ENCODE measurements at regions not wholly inside any gene's neighbourhood (a gene's known extent, or its start where the extent isn't known, plus 50 kb on each side); places are given as distances from the start of the nearest gene placed in this dataset.

DNA sequence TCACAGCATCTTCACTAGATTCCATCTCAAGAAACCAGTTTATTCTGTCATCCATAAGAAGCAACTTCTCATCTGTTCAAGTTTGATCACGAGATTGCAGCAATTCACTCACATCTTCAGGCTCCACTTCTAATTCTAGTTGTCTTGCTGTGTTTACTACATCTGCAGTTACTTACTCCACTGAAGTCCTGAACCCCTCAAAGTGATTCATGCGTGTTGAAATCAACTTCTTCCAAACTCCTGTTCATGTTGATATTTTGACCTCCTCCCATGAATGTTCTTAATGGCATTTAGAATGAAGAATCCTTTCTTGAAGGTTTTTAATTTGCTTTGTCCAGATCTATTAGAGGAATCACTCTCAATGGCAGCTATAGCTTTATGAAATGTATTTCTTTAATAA, 287.6 kb upstream of the TBL1XR1 start:
- Histone ChIP-seq H3K27me3 (ENCODE audit: control insufficient read depth in 1 of 2, insufficient read depth in 2 of 2, low read length in 2 of 2) (no peaks in the 10 kb centered on the region; a peak in 1 of 5 replicates), H3K9ac (ENCODE audit: insufficient read depth, low read depth, low read length) (no peak overlapping the region), H2AFZ (ENCODE audit: low read length) (no peak overlapping the region), H3K36me3 (replicated peaks in 1 of 2; ENCODE audit: control insufficient read depth in 1 of 2, insufficient read depth in 2 of 2, low read length in 2 of 2) (no peaks in the 10 kb centered on the region), H3K4me1 (ENCODE audit: insufficient read depth, low read length) (peaks cover 19% of the 10 kb centered on the region), H4K20me1 (ENCODE audit: insufficient read depth, low read length) (no peaks in the 10 kb centered on the region), H3K4me3 (replicated peaks in 1 of 3; ENCODE audit: insufficient read depth in 1 of 3, low read depth in 2 of 3, low read length in 3 of 3) (no peak overlapping the region), H3K4me2 (ENCODE audit: low read depth, low read length) (no peak overlapping the region), H3K27ac (ENCODE audit: extremely low read length, insufficient read depth, low read length) (no peak overlapping the region), H3K9me3 (ENCODE audit: low read length) (no peaks in the 10 kb centered on the region), H3K79me2 (ENCODE audit: insufficient read depth, low read length) (no peaks in the 10 kb centered on the region)
- DNase-seq (ENCODE audit: low spot score), result no peak
- in situ Hi-C loops (cut with HindIII; ENCODE audit: extremely low pct_ligation_motif_present, low pct_unique_long_range_greater_than_20kb), result no loop called here
- intact Hi-C loops (cut with micrococcal nuclease; ENCODE audit: unreplicated experiment), result no loop called here
- 42% methylated on average over 2 of the region's 2 CpGs for WGBS (ENCODE audit: low lambda C conversion rate)
- TF ChIP-seq ARNT2 (CRISPR knock-in tag; IDR thresholded peaks at IDR 0.05; ENCODE audit: low read depth) (no peak), ZNF30 (CRISPR knock-in tag; IDR thresholded peaks at IDR 0.05) (no peak), ZBTB43 (CRISPR knock-in tag; conservative IDR thresholded peaks at IDR 0.05) (no peak), MIER2 (CRISPR knock-in tag; IDR thresholded peaks at IDR 0.05) (no peak), ZNF800 (CRISPR knock-in tag; IDR thresholded peaks at IDR 0.05) (no peak), KLF12 (CRISPR knock-in tag; IDR thresholded peaks at IDR 0.05; ENCODE audit: borderline replicate concordance) (no peak), NCOA2 (CRISPR knock-in tag; IDR thresholded peaks at IDR 0.05) (no peak)
- TF ChIP-seq, protein P1, sequence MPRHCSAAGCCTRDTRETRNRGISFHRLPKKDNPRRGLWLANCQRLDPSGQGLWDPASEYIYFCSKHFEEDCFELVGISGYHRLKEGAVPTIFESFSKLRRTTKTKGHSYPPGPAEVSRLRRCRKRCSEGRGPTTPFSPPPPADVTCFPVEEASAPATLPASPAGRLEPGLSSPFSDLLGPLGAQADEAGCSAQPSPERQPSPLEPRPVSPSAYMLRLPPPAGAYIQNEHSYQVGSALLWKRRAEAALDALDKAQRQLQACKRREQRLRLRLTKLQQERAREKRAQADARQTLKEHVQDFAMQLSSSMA (CRISPR knock-in tag; IDR thresholded peaks at IDR 0.05), result no peak
- TF ChIP-seq, protein P2, sequence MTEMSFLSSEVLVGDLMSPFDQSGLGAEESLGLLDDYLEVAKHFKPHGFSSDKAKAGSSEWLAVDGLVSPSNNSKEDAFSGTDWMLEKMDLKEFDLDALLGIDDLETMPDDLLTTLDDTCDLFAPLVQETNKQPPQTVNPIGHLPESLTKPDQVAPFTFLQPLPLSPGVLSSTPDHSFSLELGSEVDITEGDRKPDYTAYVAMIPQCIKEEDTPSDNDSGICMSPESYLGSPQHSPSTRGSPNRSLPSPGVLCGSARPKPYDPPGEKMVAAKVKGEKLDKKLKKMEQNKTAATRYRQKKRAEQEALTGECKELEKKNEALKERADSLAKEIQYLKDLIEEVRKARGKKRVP (CRISPR knock-in tag; IDR thresholded peaks at IDR 0.05), result no peak
- TF ChIP-seq, protein P3, sequence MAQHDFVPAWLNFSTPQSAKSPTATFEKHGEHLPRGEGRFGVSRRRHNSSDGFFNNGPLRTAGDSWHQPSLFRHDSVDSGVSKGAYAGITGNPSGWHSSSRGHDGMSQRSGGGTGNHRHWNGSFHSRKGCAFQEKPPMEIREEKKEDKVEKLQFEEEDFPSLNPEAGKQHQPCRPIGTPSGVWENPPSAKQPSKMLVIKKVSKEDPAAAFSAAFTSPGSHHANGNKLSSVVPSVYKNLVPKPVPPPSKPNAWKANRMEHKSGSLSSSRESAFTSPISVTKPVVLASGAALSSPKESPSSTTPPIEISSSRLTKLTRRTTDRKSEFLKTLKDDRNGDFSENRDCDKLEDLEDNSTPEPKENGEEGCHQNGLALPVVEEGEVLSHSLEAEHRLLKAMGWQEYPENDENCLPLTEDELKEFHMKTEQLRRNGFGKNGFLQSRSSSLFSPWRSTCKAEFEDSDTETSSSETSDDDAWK (CRISPR knock-in tag; IDR thresholded peaks at IDR 0.05), result no peak
- no TSS peak for BruUV-seq (replicated peaks)
- no peak for ATAC-seq
- ChIA-PET CTCF (ENCODE audit: low intra/inter-chr PET ratio, low total read pairs) (no interaction called here), POLR2A (no interaction called here)
- FAIRE-seq, result no peak
